ENCODE measurements at regions not wholly inside any gene's neighbourhood (a gene's known extent, or its start where the extent isn't known, plus 50 kb on each side); places are given as distances from the start of the nearest gene placed in this dataset.

DNA sequence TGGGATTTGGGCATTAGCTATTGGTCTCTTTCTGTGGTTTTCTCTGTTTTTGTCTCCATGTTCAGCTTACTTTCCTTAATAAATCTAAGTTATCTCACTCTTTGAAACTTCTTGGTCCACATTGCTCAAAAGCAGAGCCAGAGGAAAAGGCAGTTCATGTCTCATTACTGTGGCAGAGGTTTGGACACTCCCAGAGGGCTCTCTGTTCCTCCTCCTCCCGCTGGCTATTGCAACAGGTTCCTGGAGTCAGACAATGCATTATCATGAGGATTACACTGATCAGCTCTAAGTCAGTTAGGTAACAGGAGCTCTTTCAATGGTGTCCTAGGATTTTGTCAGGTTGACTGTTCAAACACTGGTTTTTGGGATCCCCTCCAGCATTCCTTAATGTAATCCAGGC lies 298.8 kb downstream of the NDFIP2 start:
- H3K9me3 ChIP-seq (ENCODE audit: control insufficient read depth in 2 of 2, insufficient read depth in 1 of 2, low read length in 1 of 2) = no peaks in the 10 kb centered on the region
- H3K36me3 ChIP-seq (ENCODE audit: control insufficient read depth in 2 of 2, insufficient read depth in 2 of 2, low read length in 1 of 2) = no peaks in the 10 kb centered on the region
- no peak overlapping the region for H3K4me3 ChIP-seq (ENCODE audit: low read length in 2 of 2)
- no peaks in the 10 kb centered on the region for H3K4me1 ChIP-seq (ENCODE audit: control insufficient read depth in 2 of 2, insufficient read depth in 2 of 2, low read length in 2 of 2)
- no peaks in the 10 kb centered on the region for H3K27me3 ChIP-seq (ENCODE audit: control insufficient read depth in 2 of 2, insufficient read depth in 1 of 2, low read length in 1 of 2)
- DNase-seq (ENCODE audit: low read depth in 6 of 9, low spot score in 9 of 9) = peak in 1 of 9 donors; percentile 15
- WGBS = 92% methylated on average over 1 of the region's 1 CpG
- no peak overlapping the region for H3K27ac ChIP-seq (ENCODE audit: low read depth in 1 of 2, low read length in 1 of 2)

- H3K27me3 ChIP-seq (ENCODE audit: control insufficient read depth in 2 of 2, insufficient read depth in 1 of 2, low read length in 1 of 2) = no peaks in the 10 kb centered on the region
- no peak overlapping the region for H3K27ac ChIP-seq (ENCODE audit: low read depth in 1 of 2, low read length in 1 of 2)
- no peak overlapping the region for H3K4me3 ChIP-seq (ENCODE audit: low read length in 2 of 2)
- DNase-seq (ENCODE audit: low read depth in 6 of 9, low spot score in 9 of 9) = no peak
- 97% methylated on average over 4 of the region's 4 CpGs for whole genome bisulfite sequencing
- no peaks in the 10 kb centered on the region for H3K9me3 ChIP-seq (ENCODE audit: control insufficient read depth in 2 of 2, insufficient read depth in 1 of 2, low read length in 1 of 2)
- H3K4me1 ChIP-seq (ENCODE audit: control insufficient read depth in 2 of 2, insufficient read depth in 2 of 2, low read length in 2 of 2) = no peaks in the 10 kb centered on the region
- H3K36me3 ChIP-seq (ENCODE audit: control insufficient read depth in 2 of 2, insufficient read depth in 2 of 2, low read length in 1 of 2) = no peaks in the 10 kb centered on the region
Observed at GRCh38 chr13:79778741-79779460, 297.9 kb downstream of the NDFIP2 start.

GRCh38 chr13:79777504-79777903 lies 296.5 kb downstream of the NDFIP2 start:
- Histone ChIP-seq H3K36me3 (ENCODE audit: control insufficient read depth in 2 of 2, insufficient read depth in 2 of 2, low read length in 1 of 2) (no peaks in the 10 kb centered on the region), H3K27me3 (ENCODE audit: control insufficient read depth in 2 of 2, insufficient read depth in 1 of 2, low read length in 1 of 2) (no peaks in the 10 kb centered on the region), H3K4me1 (ENCODE audit: control insufficient read depth in 2 of 2, insufficient read depth in 2 of 2, low read length in 2 of 2) (no peaks in the 10 kb centered on the region), H3K27ac (ENCODE audit: low read depth in 1 of 2, low read length in 1 of 2) (no peak overlapping the region), H3K9me3 (ENCODE audit: control insufficient read depth in 2 of 2, insufficient read depth in 1 of 2, low read length in 1 of 2) (no peaks in the 10 kb centered on the region), H3K4me3 (ENCODE audit: low read length in 2 of 2) (no peak overlapping the region)
- 99% methylated on average over 2 of the region's 2 CpGs for WGBS
- no peak for DNase-seq (ENCODE audit: low read depth in 6 of 9, low spot score in 9 of 9)

- WGBS = 97% methylated on average over 3 of the region's 3 CpGs
Observed at GRCh38 chr13:79776531-79777295, 295.8 kb downstream of the NDFIP2 start.

GRCh38 chr13:79775830-79776229 lies 294.9 kb downstream of the NDFIP2 start:
- Histone ChIP-seq H3K4me1 (ENCODE audit: control insufficient read depth in 2 of 2, insufficient read depth in 2 of 2, low read length in 2 of 2) (no peaks in the 10 kb centered on the region), H3K9me3 (ENCODE audit: control insufficient read depth in 2 of 2, insufficient read depth in 1 of 2, low read length in 1 of 2) (no peaks in the 10 kb centered on the region), H3K27me3 (ENCODE audit: control insufficient read depth in 2 of 2, insufficient read depth in 1 of 2, low read length in 1 of 2) (no peaks in the 10 kb centered on the region), H3K36me3 (ENCODE audit: control insufficient read depth in 2 of 2, insufficient read depth in 2 of 2, low read length in 1 of 2) (no peaks in the 10 kb centered on the region), H3K27ac (ENCODE audit: low read depth in 1 of 2, low read length in 1 of 2) (no peak overlapping the region), H3K4me3 (ENCODE audit: low read length in 2 of 2) (no peak overlapping the region)
- 13% methylated on average over 1 of the region's 1 CpG for WGBS
- peak; percentile 29 to 86 (median 60) for DNase-seq (ENCODE audit: low read depth in 6 of 9, low spot score in 9 of 9)

More at GRCh38 chr13:79776531-79777295, 295.8 kb downstream of the NDFIP2 start:
- Histone ChIP-seq H3K4me3 (ENCODE audit: low read length in 2 of 2) (no peak overlapping the region), H3K9me3 (ENCODE audit: control insufficient read depth in 2 of 2, insufficient read depth in 1 of 2, low read length in 1 of 2) (no peaks in the 10 kb centered on the region), H3K4me1 (ENCODE audit: control insufficient read depth in 2 of 2, insufficient read depth in 2 of 2, low read length in 2 of 2) (no peaks in the 10 kb centered on the region), H3K36me3 (ENCODE audit: control insufficient read depth in 2 of 2, insufficient read depth in 2 of 2, low read length in 1 of 2) (no peaks in the 10 kb centered on the region), H3K27ac (ENCODE audit: low read depth in 1 of 2, low read length in 1 of 2) (no peak overlapping the region), H3K27me3 (ENCODE audit: control insufficient read depth in 2 of 2, insufficient read depth in 1 of 2, low read length in 1 of 2) (no peaks in the 10 kb centered on the region)
- DNase-seq (ENCODE audit: low read depth in 6 of 9, low spot score in 9 of 9) = no peak

DNA sequence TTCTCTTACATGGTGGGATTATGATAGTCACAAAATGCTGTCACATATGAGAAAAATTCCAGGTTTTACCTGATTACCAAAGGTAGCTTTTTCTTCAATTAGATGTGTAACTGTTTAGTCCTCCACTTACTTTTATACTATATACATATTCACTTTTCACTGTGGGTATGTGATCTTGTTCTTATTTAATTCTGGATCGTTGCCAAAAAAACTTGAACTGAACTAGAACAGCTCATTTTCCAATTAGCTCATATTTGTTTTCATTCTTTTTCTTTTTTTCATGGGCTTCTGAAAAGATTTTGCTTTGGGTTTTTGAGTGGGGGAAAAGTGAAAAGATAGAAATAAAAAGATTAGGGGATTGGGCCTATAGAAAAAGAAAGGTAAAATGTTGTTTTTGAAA lies 291.9 kb downstream of the NDFIP2 start:
- DNase-seq (ENCODE audit: low read depth in 6 of 9, low spot score in 9 of 9) = no peak
- Histone ChIP-seq H3K9me3 (ENCODE audit: control insufficient read depth in 2 of 2, insufficient read depth in 1 of 2, low read length in 1 of 2) (no peaks in the 10 kb centered on the region), H3K36me3 (ENCODE audit: control insufficient read depth in 2 of 2, insufficient read depth in 2 of 2, low read length in 1 of 2) (no peaks in the 10 kb centered on the region), H3K4me3 (ENCODE audit: low read length in 2 of 2) (no peak overlapping the region), H3K27ac (ENCODE audit: low read depth in 1 of 2, low read length in 1 of 2) (no peak overlapping the region), H3K4me1 (ENCODE audit: control insufficient read depth in 2 of 2, insufficient read depth in 2 of 2, low read length in 2 of 2) (no peaks in the 10 kb centered on the region), H3K27me3 (ENCODE audit: control insufficient read depth in 2 of 2, insufficient read depth in 1 of 2, low read length in 1 of 2) (no peaks in the 10 kb centered on the region)
- 86% methylated on average over 1 of the region's 1 CpG for WGBS

GRCh38 chr13:79771493-79771892 lies 290.5 kb downstream of the NDFIP2 start:
- Histone ChIP-seq H3K4me3 (ENCODE audit: low read length in 2 of 2) (no peak overlapping the region), H3K9me3 (ENCODE audit: control insufficient read depth in 2 of 2, insufficient read depth in 1 of 2, low read length in 1 of 2) (no peaks in the 10 kb centered on the region), H3K27ac (ENCODE audit: low read depth in 1 of 2, low read length in 1 of 2) (no peak overlapping the region), H3K27me3 (ENCODE audit: control insufficient read depth in 2 of 2, insufficient read depth in 1 of 2, low read length in 1 of 2) (no peaks in the 10 kb centered on the region), H3K36me3 (ENCODE audit: control insufficient read depth in 2 of 2, insufficient read depth in 2 of 2, low read length in 1 of 2) (no peaks in the 10 kb centered on the region), H3K4me1 (ENCODE audit: control insufficient read depth in 2 of 2, insufficient read depth in 2 of 2, low read length in 2 of 2) (no peaks in the 10 kb centered on the region)
- DNase-seq (ENCODE audit: low read depth in 6 of 9, low spot score in 9 of 9) = no peak

- no peaks in the 10 kb centered on the region for H3K9me3 ChIP-seq (ENCODE audit: control insufficient read depth in 2 of 2, insufficient read depth in 1 of 2, low read length in 1 of 2)
- no peak overlapping the region for H3K4me3 ChIP-seq (ENCODE audit: low read length in 2 of 2)
- H3K4me1 ChIP-seq (ENCODE audit: control insufficient read depth in 2 of 2, insufficient read depth in 2 of 2, low read length in 2 of 2) = no peaks in the 10 kb centered on the region
- H3K27me3 ChIP-seq (ENCODE audit: control insufficient read depth in 2 of 2, insufficient read depth in 1 of 2, low read length in 1 of 2) = no peaks in the 10 kb centered on the region
- H3K27ac ChIP-seq (ENCODE audit: low read depth in 1 of 2, low read length in 1 of 2) = no peak overlapping the region
- WGBS = 96% methylated on average over 1 of the region's 1 CpG
- H3K36me3 ChIP-seq (ENCODE audit: control insufficient read depth in 2 of 2, insufficient read depth in 2 of 2, low read length in 1 of 2) = no peaks in the 10 kb centered on the region
- no peak for DNase-seq (ENCODE audit: low read depth in 6 of 9, low spot score in 9 of 9)
Observed at GRCh38 chr13:79770056-79770455, 289.1 kb downstream of the NDFIP2 start.

GRCh38 chr13:79767126-79767525 lies 286.2 kb downstream of the NDFIP2 start:
- Histone ChIP-seq H3K4me3 (ENCODE audit: low read length in 2 of 2) (no peak overlapping the region), H3K9me3 (ENCODE audit: control insufficient read depth in 2 of 2, insufficient read depth in 1 of 2, low read length in 1 of 2) (no peaks in the 10 kb centered on the region), H3K4me1 (ENCODE audit: control insufficient read depth in 2 of 2, insufficient read depth in 2 of 2, low read length in 2 of 2) (no peaks in the 10 kb centered on the region), H3K27me3 (ENCODE audit: control insufficient read depth in 2 of 2, insufficient read depth in 1 of 2, low read length in 1 of 2) (no peaks in the 10 kb centered on the region), H3K36me3 (ENCODE audit: control insufficient read depth in 2 of 2, insufficient read depth in 2 of 2, low read length in 1 of 2) (no peaks in the 10 kb centered on the region), H3K27ac (ENCODE audit: low read depth in 1 of 2, low read length in 1 of 2) (no peak overlapping the region)
- 94% methylated on average over 2 of the region's 2 CpGs for WGBS
- DNase-seq (ENCODE audit: low read depth in 6 of 9, low spot score in 9 of 9) = no peak

All from thymus (tissue), 11 donors.